Ovary (tissue), 7 donors: ENCODE measurements at regions not wholly inside any gene's neighbourhood (a gene's known extent, or its start where the extent isn't known, plus 50 kb on each side); places are given as distances from the start of the nearest gene placed in this dataset.

Experiments used
- DNase-seq, 5 donors: peaks; one replicate each; pipeline ENCODE4 v3.0.0-alpha.2; 2019 to 2020
- H3K27ac ChIP-seq, 2 donors: fragments of 200-600 bp; one replicate each; pipeline versions ENCODE4 v1.5.1 to v1.8.0; 2019 to 2022
- H3K27me3 ChIP-seq: fragments of 200-600 bp; one replicate; pipeline ENCODE4 v1.8.0; 2022
- H3K36me3 ChIP-seq: fragments of 200-600 bp; sonication (generic); one replicate; pipeline ENCODE4 v1.5.1; 2019
- H3K4me1 ChIP-seq: one replicate; pipeline ENCODE4 v1.8.1; 2013; ENCODE audit warnings: mild to moderate bottlenecking, moderate library complexity; ENCODE audit not compliant: insufficient read depth
- H3K4me3 ChIP-seq: fragments of 200-600 bp; sonication (generic); one replicate; pipeline ENCODE4 v1.5.1; 2017
- H3K9me3 ChIP-seq, 2 donors: fragments of 200-600 bp in 1 of 2; sonication (generic) in 1 of 2; one replicate each; pipeline versions ENCODE4 v1.5.1 to v1.8.1; 2013 to 2019; ENCODE audit warnings: mild to moderate bottlenecking in 1 of 2, moderate library complexity in 1 of 2
- EP300 ChIP-seq: sonication (generic); formaldehyde crosslinking; IDR thresholded peaks from one replicate; pipeline ENCODE4 v1.6.1; 2017; ENCODE audit warnings: antibody characterized with exemption
- POLR2A ChIP-seq: fragments of 450-650 bp; IDR thresholded peaks from one replicate; pipeline ENCODE4 v1.6.1; 2017; ENCODE audit warnings: antibody characterized with exemption, mild to moderate bottlenecking, moderate library complexity
- WGBS, 3 donors: extraction: QIAGEN DNeasy Blood & Tissue Kit in 1 of 3; methylation state at CpG; one replicate each; pipeline versions ENCODE4 v1.1.5 to v1.1.7; 2013 to 2017; 5-methylcytosine and 5-hydroxymethylcytosine counted together
- intact Hi-C, 4 donors: fragments of 100-400 bp; cut with DNase I; formaldehyde crosslinking; loops; one replicate each; pipeline versions ENCODE4 v1.11.0 to v1.15.1; 2022 to 2023
- TF ChIP-seq, protein P1 (sequence below), 3 donors: fragments of 450-650 bp in 2 of 3; fragments of 200-600 bp in 1 of 3; IDR thresholded peaks; one replicate each; pipeline versions ENCODE4 v1.5.1 to v1.8.0; 2016 to 2022; ENCODE audit warnings: antibody characterized with exemption in 3 of 3, mild to moderate bottlenecking in 1 of 3
- donor health status: DM: no; HTN: no; CAD: no; lungs with moderate emphysema.
- donor health status: DM: no; HTN: no; CAD: no.
- donor health status: Bipolar disorder and iron deficiency.
- donor health status: DM: no; HTN: no; CAD: no.
- donor health status: DM: yes; HTN: yes; CAD: no.

DNA sequence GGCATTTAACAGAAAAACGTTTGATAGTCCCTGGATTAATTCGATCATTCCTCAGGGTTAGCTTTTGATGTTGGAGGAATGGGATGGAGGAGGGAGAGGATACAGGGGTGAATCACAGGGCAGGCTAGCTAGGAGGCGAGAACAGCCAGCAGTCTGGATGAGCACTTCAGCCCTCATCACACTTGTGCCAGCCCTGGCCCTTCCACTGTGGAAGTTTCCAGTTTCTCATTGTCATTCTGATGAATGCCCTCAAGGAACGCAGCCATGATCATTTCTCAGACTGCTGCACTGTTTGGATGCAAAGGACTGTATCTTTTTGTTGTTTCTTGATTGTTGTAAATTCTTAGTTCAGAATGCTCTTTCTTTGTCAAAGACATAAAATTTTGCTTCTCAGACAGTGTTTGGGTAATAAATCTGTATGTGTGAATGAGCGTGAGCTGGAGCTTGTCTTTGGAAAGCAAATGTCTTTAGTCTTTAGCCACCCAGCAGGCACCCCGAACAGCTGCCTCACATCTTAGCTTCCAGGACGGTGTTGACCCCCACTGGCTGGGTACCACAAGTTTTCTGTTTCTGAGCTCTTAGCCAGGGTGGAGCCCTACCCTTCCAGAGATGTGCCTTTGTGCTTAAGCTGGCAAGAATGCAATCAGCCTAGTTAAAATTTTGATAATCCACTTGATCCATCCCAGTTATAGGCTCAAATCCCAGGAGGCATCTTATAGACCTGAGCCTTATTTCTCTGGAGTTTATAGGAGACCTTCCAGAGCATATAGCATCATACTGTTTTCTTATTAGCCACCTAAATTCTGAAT, 121.1 kb downstream of the PDCD6IP start:
- TF ChIP-seq POLR2A: no peak
- TF ChIP-seq, protein P1, sequence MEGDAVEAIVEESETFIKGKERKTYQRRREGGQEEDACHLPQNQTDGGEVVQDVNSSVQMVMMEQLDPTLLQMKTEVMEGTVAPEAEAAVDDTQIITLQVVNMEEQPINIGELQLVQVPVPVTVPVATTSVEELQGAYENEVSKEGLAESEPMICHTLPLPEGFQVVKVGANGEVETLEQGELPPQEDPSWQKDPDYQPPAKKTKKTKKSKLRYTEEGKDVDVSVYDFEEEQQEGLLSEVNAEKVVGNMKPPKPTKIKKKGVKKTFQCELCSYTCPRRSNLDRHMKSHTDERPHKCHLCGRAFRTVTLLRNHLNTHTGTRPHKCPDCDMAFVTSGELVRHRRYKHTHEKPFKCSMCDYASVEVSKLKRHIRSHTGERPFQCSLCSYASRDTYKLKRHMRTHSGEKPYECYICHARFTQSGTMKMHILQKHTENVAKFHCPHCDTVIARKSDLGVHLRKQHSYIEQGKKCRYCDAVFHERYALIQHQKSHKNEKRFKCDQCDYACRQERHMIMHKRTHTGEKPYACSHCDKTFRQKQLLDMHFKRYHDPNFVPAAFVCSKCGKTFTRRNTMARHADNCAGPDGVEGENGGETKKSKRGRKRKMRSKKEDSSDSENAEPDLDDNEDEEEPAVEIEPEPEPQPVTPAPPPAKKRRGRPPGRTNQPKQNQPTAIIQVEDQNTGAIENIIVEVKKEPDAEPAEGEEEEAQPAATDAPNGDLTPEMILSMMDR (IDR thresholded peaks at IDR 0.05): no peak
- TF ChIP-seq EP300: no peak
- Histone ChIP-seq H3K4me1 (no peaks in the 10 kb centered on the region), H3K4me3 (no peak overlapping the region), H3K27ac (no peak overlapping the region), H3K36me3 (no peaks in the 10 kb centered on the region), H3K27me3 (no peaks in the 10 kb centered on the region), H3K9me3 (no peaks in the 10 kb centered on the region)
- no peak for DNase-seq
- WGBS, 3 donors: 38 to 50% (median 49%) methylated on average over 7 of the region's 7 CpGs
- intact Hi-C loops: no loop called here

DNA sequence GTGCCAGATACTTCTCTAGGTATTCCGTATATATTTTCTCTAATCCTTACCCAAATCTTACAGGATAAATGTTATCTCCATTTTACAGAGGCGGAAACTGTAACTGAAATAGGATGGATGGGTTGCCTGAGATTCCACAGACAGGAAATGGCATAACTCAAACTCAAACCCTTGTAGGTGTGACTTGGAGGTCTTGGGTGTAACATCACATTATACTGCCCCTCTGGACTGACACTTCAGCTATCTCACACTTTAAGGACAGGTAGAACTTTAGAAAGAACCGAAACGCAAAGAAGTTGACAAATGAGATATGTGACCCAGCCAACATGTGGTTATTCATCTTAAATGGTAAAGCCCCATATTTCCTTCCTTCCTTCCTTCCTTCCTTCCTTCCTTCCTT, 122.1 kb downstream of the PDCD6IP start:
- Histone ChIP-seq H3K9me3 (no peaks in the 10 kb centered on the region), H3K27ac (no peak overlapping the region), H3K27me3 (no peaks in the 10 kb centered on the region), H3K4me3 (no peak overlapping the region), H3K4me1 (no peaks in the 10 kb centered on the region), H3K36me3 (no peaks in the 10 kb centered on the region)
- intact Hi-C loops: no loop called here
- TF ChIP-seq EP300 (no peak), POLR2A (no peak)
- TF ChIP-seq, protein P1 (IDR thresholded peaks at IDR 0.05): no peak
- WGBS, 3 donors: 90 to 95% (median 92%) methylated on average over 4 of the region's 4 CpGs
- DNase-seq: no peak

DNA sequence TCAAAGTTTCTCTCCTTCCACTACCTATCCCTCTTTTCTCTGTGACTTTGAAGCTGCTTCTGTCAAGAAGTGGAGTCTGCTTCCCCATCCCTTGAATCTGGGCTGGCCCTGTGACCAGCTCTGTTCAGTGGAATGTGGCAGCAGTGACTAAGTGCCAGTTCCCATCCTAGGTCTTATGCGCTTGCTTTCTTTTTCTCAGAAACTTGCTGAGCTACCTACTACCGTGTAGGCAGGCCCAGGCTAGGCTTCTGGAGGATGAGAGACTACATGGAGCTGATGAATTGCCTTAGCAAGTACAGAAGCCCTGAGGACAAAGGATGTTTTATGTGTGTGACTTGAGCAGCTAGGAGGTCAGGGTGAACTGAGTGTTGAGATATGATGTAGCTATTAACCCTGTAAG, 123.2 kb downstream of the PDCD6IP start:
- H3K4me3 ChIP-seq: no peak overlapping the region
- TF ChIP-seq, protein P1 (IDR thresholded peaks at IDR 0.05): no peak
- TF ChIP-seq EP300 (no peak), POLR2A (no peak)
- H3K4me1 ChIP-seq: no peaks in the 10 kb centered on the region
- no peak overlapping the region for H3K27ac ChIP-seq
- no peaks in the 10 kb centered on the region for H3K36me3 ChIP-seq
- no peaks in the 10 kb centered on the region for H3K9me3 ChIP-seq
- DNase-seq: no peak
- intact Hi-C loops: no loop called here
- H3K27me3 ChIP-seq: no peaks in the 10 kb centered on the region
- 72 to 83% (median 81%) methylated on average over 2 of the region's 2 CpGs for WGBS, 3 donors

DNA sequence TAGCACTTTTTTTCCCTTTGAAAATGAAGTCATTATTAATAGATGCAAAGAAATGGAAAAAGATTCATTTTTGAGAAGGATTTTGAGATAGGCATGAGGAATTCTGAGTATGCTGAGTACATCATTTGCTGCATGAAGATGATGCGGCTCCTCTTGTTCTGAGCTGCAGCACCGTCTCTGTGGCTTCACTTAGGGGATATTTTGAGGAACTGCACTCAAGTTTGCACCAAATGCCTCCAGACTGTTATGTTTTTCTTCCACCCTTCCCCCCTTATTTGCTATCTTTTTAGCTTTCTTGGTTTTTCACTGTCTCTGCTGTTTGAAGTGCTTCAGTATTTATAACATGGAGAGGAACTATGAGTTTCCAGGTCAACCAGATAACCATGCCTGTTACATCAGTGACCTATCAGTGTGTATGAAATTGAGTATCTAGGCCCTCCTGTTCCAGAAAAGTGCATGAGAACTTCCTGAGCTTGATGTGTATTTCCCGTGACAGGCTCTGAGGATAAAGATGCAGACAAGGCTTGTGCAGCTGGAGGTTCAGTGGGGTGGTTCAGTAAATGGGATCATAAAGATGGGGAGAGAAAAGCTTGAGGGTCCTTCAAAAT, 128.7 kb downstream of the PDCD6IP start:
- no peaks in the 10 kb centered on the region for H3K9me3 ChIP-seq
- no peaks in the 10 kb centered on the region for H3K4me1 ChIP-seq
- no peak overlapping the region for H3K27ac ChIP-seq
- 69 to 84% (median 72%) methylated on average over 3 of the region's 3 CpGs for WGBS, 3 donors
- no peak for DNase-seq
- TF ChIP-seq EP300: no peak
- intact Hi-C loops: no loop called here
- no peaks in the 10 kb centered on the region for H3K36me3 ChIP-seq
- no peaks in the 10 kb centered on the region for H3K27me3 ChIP-seq
- no peak overlapping the region for H3K4me3 ChIP-seq

DNA sequence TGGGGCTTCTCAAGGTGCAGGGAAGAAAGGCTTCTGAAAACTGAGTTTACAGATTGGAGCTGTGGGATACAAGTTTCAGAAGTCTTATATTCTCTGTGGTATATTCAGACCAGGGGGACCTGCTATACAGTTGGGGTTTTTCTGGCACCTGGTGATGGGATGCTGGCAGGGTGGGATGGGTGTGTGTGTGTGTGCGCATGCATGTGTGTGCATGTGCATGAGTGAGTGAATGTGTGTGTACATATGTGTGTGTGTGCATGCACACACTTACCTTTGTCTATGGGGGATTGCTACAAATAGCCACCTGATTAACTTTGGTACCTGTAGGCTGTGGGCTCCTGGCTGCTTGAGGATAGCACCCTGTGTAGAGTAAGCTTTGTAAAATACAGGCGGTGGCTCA, 131.4 kb downstream of the PDCD6IP start:
- no peak for DNase-seq
- TF ChIP-seq EP300 (no peak), POLR2A (no peak)
- TF ChIP-seq, protein P1 (IDR thresholded peaks at IDR 0.05): no peak
- H3K4me3 ChIP-seq: no peak overlapping the region
- intact Hi-C loops: no loop called here
- no peaks in the 10 kb centered on the region for H3K27me3 ChIP-seq
- no peaks in the 10 kb centered on the region for H3K9me3 ChIP-seq
- 78 to 88% (median 87%) methylated on average over 2 of the region's 2 CpGs for WGBS, 3 donors
- H3K4me1 ChIP-seq: no peaks in the 10 kb centered on the region
- no peak overlapping the region for H3K27ac ChIP-seq
- H3K36me3 ChIP-seq: no peaks in the 10 kb centered on the region
